ENCODE measurements at regions not wholly inside any gene's neighbourhood (a gene's known extent, or its start where the extent isn't known, plus 50 kb on each side); places are given as distances from the start of the nearest gene placed in this dataset.

DNA sequence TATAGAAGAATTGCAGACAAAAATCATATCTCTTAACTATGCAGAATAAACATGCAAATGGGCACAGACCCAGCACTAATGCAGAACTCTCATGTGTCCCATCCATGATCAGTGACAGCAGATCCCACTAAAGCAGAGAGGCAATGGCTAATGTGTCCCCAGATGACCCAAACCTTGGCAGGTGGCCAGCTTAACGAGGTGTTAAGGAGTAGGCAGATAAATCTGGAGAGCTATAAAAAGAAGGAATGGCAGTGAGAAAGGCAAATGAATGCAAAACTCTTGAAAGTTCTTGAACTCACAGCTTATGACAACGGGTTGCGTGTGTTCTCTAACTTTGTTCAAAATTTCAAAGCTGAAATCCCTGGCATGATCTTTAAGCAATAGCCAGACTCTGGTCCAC, 265.4 kb downstream of the RASEF start:
- no peak for DNase-seq (ENCODE audit: extremely low read depth, low read depth)
- TF ChIP-seq, protein P1, sequence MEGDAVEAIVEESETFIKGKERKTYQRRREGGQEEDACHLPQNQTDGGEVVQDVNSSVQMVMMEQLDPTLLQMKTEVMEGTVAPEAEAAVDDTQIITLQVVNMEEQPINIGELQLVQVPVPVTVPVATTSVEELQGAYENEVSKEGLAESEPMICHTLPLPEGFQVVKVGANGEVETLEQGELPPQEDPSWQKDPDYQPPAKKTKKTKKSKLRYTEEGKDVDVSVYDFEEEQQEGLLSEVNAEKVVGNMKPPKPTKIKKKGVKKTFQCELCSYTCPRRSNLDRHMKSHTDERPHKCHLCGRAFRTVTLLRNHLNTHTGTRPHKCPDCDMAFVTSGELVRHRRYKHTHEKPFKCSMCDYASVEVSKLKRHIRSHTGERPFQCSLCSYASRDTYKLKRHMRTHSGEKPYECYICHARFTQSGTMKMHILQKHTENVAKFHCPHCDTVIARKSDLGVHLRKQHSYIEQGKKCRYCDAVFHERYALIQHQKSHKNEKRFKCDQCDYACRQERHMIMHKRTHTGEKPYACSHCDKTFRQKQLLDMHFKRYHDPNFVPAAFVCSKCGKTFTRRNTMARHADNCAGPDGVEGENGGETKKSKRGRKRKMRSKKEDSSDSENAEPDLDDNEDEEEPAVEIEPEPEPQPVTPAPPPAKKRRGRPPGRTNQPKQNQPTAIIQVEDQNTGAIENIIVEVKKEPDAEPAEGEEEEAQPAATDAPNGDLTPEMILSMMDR (IDR thresholded peaks at IDR 0.05; ENCODE audit: low read depth, low read length), result no peak

- TF ChIP-seq, protein P1 (IDR thresholded peaks at IDR 0.05; ENCODE audit: low read depth, low read length), result no peak
- no peak for DNase-seq (ENCODE audit: extremely low read depth, low read depth)
Measured at GRCh38 chr9:82799286-82799685, 263.7 kb downstream of the RASEF start.

DNA sequence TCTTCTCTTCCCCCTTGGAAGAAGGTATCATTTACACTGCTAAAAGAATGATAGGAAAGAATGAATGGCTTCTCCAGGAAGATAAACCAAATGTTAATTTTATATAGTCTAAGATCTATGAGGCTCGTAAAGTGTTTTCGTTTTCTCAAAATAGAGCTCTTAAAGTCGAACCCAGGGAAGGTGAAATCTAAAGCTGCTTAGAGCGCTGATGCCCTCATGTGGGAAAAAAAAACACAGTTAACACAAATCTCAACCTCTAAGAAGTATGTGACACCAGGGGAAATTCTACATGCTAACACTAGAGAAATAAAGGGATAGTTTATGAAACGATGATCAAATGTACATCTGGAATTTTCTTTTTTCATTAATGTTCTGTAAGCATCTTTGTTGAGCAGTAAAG, 257.9 kb downstream of the RASEF start:
- TF ChIP-seq, protein P1 (IDR thresholded peaks at IDR 0.05; ENCODE audit: low read depth, low read length), result no peak

GRCh38 chr9:82808478-82808877, 254.5 kb downstream of the RASEF start:
- TF ChIP-seq, protein P1 (IDR thresholded peaks at IDR 0.05; ENCODE audit: low read depth, low read length), result no peak
- DNase-seq (ENCODE audit: extremely low read depth, low read depth), result no peak

More for the DNA sequence above, 257.9 kb downstream of the RASEF start:
- DNase-seq (ENCODE audit: extremely low read depth, low read depth), result no peak

DNA sequence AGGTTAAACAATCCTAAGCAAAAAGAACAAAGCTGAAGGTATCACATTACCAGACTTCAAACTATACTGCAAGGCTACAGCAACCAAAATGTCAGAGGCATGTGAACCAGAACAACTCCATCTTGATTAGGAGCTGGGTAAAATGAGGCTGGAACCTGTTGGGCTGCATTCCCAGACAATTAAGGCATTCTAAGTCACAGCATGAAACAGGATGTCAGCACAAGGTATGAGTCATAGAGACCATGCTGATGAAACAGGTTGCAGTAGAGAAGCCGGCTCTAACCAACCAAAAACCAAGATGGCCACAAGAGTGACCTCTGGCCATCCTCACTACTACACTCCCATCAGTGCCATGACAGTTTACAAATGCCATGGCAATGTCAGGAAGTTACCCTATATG, 252.0 kb downstream of the RASEF start:
- TF ChIP-seq, protein P1 (IDR thresholded peaks at IDR 0.05; ENCODE audit: low read depth, low read length), result no peak
- DNase-seq (ENCODE audit: extremely low read depth, low read depth), result no peak

DNA sequence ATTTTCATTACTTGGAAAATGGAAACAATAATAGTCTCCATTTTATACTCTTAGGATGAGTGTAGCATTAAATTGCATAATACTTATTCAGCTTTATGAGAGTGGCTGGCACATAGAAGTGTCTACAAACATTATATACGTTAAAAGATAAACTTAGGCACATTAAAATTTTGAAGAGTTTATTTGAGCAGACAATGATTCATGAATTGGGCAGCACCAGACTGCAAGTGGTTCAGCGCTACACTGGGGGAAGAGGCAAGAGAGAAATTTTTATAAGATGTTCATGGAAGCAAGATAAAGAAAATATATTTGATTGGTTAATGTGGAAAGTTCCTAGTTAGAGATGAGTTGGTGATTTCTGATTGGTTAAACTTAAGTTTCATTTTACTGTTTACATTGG, 243.7 kb downstream of the RASEF start:
- TF ChIP-seq, protein P1 (IDR thresholded peaks at IDR 0.05; ENCODE audit: low read depth, low read length), result no peak
- no peak for DNase-seq (ENCODE audit: extremely low read depth, low read depth)

- TF ChIP-seq, protein P1 (IDR thresholded peaks at IDR 0.05; ENCODE audit: low read depth, low read length), result no peak
- DNase-seq (ENCODE audit: extremely low read depth, low read depth), result no peak
Measured at GRCh38 chr9:82820186-82820585, 242.8 kb downstream of the RASEF start.
